ENCODE measurements at regions not wholly inside any gene's neighbourhood (a gene's known extent, or its start where the extent isn't known, plus 50 kb on each side); places are given as distances from the start of the nearest gene placed in this dataset.

- no peak overlapping the region for H3K4me3 ChIP-seq (ENCODE audit: low read depth, low read length)
- no peaks in the 10 kb centered on the region for H3K4me1 ChIP-seq (ENCODE audit: control insufficient read depth, insufficient read depth, low read length)
- H3K9ac ChIP-seq (ENCODE audit: low read length): no peak overlapping the region
- H3K36me3 ChIP-seq (ENCODE audit: control insufficient read depth, insufficient read depth, low read length): no peaks in the 10 kb centered on the region
- no peaks in the 10 kb centered on the region for H3K27me3 ChIP-seq (ENCODE audit: control insufficient read depth, insufficient read depth, low read length)
- no peaks in the 10 kb centered on the region for H3K9me3 ChIP-seq (ENCODE audit: control insufficient read depth, insufficient read depth, low read depth, low read length)
- H3K27ac ChIP-seq (ENCODE audit: low read depth, low read length): no peak overlapping the region
These were observed 377.4 kb downstream of the C12orf50 start for GRCh38 chr12:87651670-87652425.

GRCh38 chr12:87642245-87642644 lies 387.0 kb downstream of the C12orf50 start:
- Histone ChIP-seq H3K4me3 (ENCODE audit: low read depth, low read length) (no peak overlapping the region), H3K4me1 (ENCODE audit: control insufficient read depth, insufficient read depth, low read length) (no peaks in the 10 kb centered on the region; the same call in 1 of the 2 replicates), H3K9ac (ENCODE audit: low read length) (no peak overlapping the region), H3K9me3 (ENCODE audit: control insufficient read depth, insufficient read depth, low read depth, low read length) (no peaks in the 10 kb centered on the region), H3K27me3 (ENCODE audit: control insufficient read depth, insufficient read depth, low read length) (no peaks in the 10 kb centered on the region), H3K27ac (ENCODE audit: low read depth, low read length) (no peak overlapping the region), H3K36me3 (ENCODE audit: control insufficient read depth, insufficient read depth, low read length) (no peaks in the 10 kb centered on the region)

GRCh38 chr12:87618199-87618598 lies 411.0 kb downstream of the C12orf50 start:
- Histone ChIP-seq H3K27me3 (ENCODE audit: control insufficient read depth, insufficient read depth, low read length) (no peaks in the 10 kb centered on the region), H3K4me3 (ENCODE audit: low read depth, low read length) (no peak overlapping the region), H3K4me1 (ENCODE audit: control insufficient read depth, insufficient read depth, low read length) (peaks cover 6% of the 10 kb centered on the region; the same call in 1 of the 2 replicates), H3K36me3 (ENCODE audit: control insufficient read depth, insufficient read depth, low read length) (no peaks in the 10 kb centered on the region), H3K27ac (ENCODE audit: low read depth, low read length) (no peak overlapping the region), H3K9ac (ENCODE audit: low read length) (no peak overlapping the region), H3K9me3 (ENCODE audit: control insufficient read depth, insufficient read depth, low read depth, low read length) (no peaks in the 10 kb centered on the region)

GRCh38 chr12:87612996-87613395 lies 416.2 kb downstream of the C12orf50 start:
- no peaks in the 10 kb centered on the region for H3K27me3 ChIP-seq (ENCODE audit: control insufficient read depth, insufficient read depth, low read length)
- H3K9me3 ChIP-seq (ENCODE audit: control insufficient read depth, insufficient read depth, low read depth, low read length): no peaks in the 10 kb centered on the region
- no peak overlapping the region for H3K4me3 ChIP-seq (ENCODE audit: low read depth, low read length)
- no peak overlapping the region for H3K27ac ChIP-seq (ENCODE audit: low read depth, low read length)
- peaks cover 6% of the 10 kb centered on the region; the same call in 1 of the 2 replicates for H3K4me1 ChIP-seq (ENCODE audit: control insufficient read depth, insufficient read depth, low read length)
- H3K9ac ChIP-seq (ENCODE audit: low read length): no peak overlapping the region
- no peaks in the 10 kb centered on the region for H3K36me3 ChIP-seq (ENCODE audit: control insufficient read depth, insufficient read depth, low read length)

GRCh38 chr12:87608321-87608720 lies 420.9 kb downstream of the C12orf50 start:
- Histone ChIP-seq H3K4me1 (ENCODE audit: control insufficient read depth, insufficient read depth, low read length) (no peaks in the 10 kb centered on the region; the same call in 1 of the 2 replicates), H3K9ac (ENCODE audit: low read length) (no peak overlapping the region), H3K27ac (ENCODE audit: low read depth, low read length) (no peak overlapping the region), H3K9me3 (ENCODE audit: control insufficient read depth, insufficient read depth, low read depth, low read length) (no peaks in the 10 kb centered on the region; the same call in 1 of the 2 replicates), H3K36me3 (ENCODE audit: control insufficient read depth, insufficient read depth, low read length) (no peaks in the 10 kb centered on the region), H3K4me3 (ENCODE audit: low read depth, low read length) (no peak overlapping the region), H3K27me3 (ENCODE audit: control insufficient read depth, insufficient read depth, low read length) (no peaks in the 10 kb centered on the region)

GRCh38 chr12:87603727-87604126 lies 425.5 kb downstream of the C12orf50 start:
- Histone ChIP-seq H3K9me3 (ENCODE audit: control insufficient read depth, insufficient read depth, low read depth, low read length) (no peaks in the 10 kb centered on the region; the same call in 1 of the 2 replicates), H3K36me3 (ENCODE audit: control insufficient read depth, insufficient read depth, low read length) (no peaks in the 10 kb centered on the region), H3K27ac (ENCODE audit: low read depth, low read length) (no peak overlapping the region), H3K4me1 (ENCODE audit: control insufficient read depth, insufficient read depth, low read length) (no peaks in the 10 kb centered on the region; the same call in 1 of the 2 replicates), H3K27me3 (ENCODE audit: control insufficient read depth, insufficient read depth, low read length) (no peaks in the 10 kb centered on the region), H3K9ac (ENCODE audit: low read length) (no peak overlapping the region), H3K4me3 (ENCODE audit: low read depth, low read length) (no peak overlapping the region)

GRCh38 chr12:87599459-87599858 lies 429.7 kb downstream of the C12orf50 start:
- Histone ChIP-seq H3K36me3 (ENCODE audit: control insufficient read depth, insufficient read depth, low read length) (no peaks in the 10 kb centered on the region), H3K4me1 (ENCODE audit: control insufficient read depth, insufficient read depth, low read length) (no peaks in the 10 kb centered on the region), H3K9ac (ENCODE audit: low read length) (no peak overlapping the region), H3K9me3 (ENCODE audit: control insufficient read depth, insufficient read depth, low read depth, low read length) (no peaks in the 10 kb centered on the region; the same call in 1 of the 2 replicates), H3K27ac (ENCODE audit: low read depth, low read length) (no peak overlapping the region), H3K4me3 (ENCODE audit: low read depth, low read length) (no peak overlapping the region), H3K27me3 (ENCODE audit: control insufficient read depth, insufficient read depth, low read length) (no peaks in the 10 kb centered on the region)

GRCh38 chr12:87597114-87597513 lies 432.1 kb downstream of the C12orf50 start:
- H3K27ac ChIP-seq (ENCODE audit: low read depth, low read length): no peak overlapping the region
- H3K36me3 ChIP-seq (ENCODE audit: control insufficient read depth, insufficient read depth, low read length): no peaks in the 10 kb centered on the region
- no peak overlapping the region for H3K9ac ChIP-seq (ENCODE audit: low read length)
- H3K27me3 ChIP-seq (ENCODE audit: control insufficient read depth, insufficient read depth, low read length): no peaks in the 10 kb centered on the region
- H3K4me1 ChIP-seq (ENCODE audit: control insufficient read depth, insufficient read depth, low read length): no peaks in the 10 kb centered on the region
- H3K9me3 ChIP-seq (ENCODE audit: control insufficient read depth, insufficient read depth, low read depth, low read length): no peaks in the 10 kb centered on the region
- H3K4me3 ChIP-seq (ENCODE audit: low read depth, low read length): no peak overlapping the region

- H3K27ac ChIP-seq (ENCODE audit: low read depth, low read length): no peak overlapping the region
- no peaks in the 10 kb centered on the region for H3K36me3 ChIP-seq (ENCODE audit: control insufficient read depth, insufficient read depth, low read length)
- no peaks in the 10 kb centered on the region for H3K9me3 ChIP-seq (ENCODE audit: control insufficient read depth, insufficient read depth, low read depth, low read length)
- H3K9ac ChIP-seq (ENCODE audit: low read length): no peak overlapping the region
- no peaks in the 10 kb centered on the region for H3K27me3 ChIP-seq (ENCODE audit: control insufficient read depth, insufficient read depth, low read length)
- H3K4me1 ChIP-seq (ENCODE audit: control insufficient read depth, insufficient read depth, low read length): no peaks in the 10 kb centered on the region
- H3K4me3 ChIP-seq (ENCODE audit: low read depth, low read length): no peak overlapping the region
These were observed 432.6 kb downstream of the C12orf50 start for GRCh38 chr12:87596636-87597035.

- no peak overlapping the region for H3K4me3 ChIP-seq (ENCODE audit: low read depth, low read length)
- H3K27me3 ChIP-seq (ENCODE audit: control insufficient read depth, insufficient read depth, low read length): no peaks in the 10 kb centered on the region
- no peak overlapping the region for H3K9ac ChIP-seq (ENCODE audit: low read length)
- no peaks in the 10 kb centered on the region for H3K36me3 ChIP-seq (ENCODE audit: control insufficient read depth, insufficient read depth, low read length)
- H3K9me3 ChIP-seq (ENCODE audit: control insufficient read depth, insufficient read depth, low read depth, low read length): no peaks in the 10 kb centered on the region
- no peaks in the 10 kb centered on the region for H3K4me1 ChIP-seq (ENCODE audit: control insufficient read depth, insufficient read depth, low read length)
- no peak overlapping the region for H3K27ac ChIP-seq (ENCODE audit: low read depth, low read length)
These were observed 433.1 kb downstream of the C12orf50 start for GRCh38 chr12:87596134-87596533.

GRCh38 chr12:87585882-87586557 lies 443.2 kb downstream of the C12orf50 start:
- Histone ChIP-seq H3K9ac (ENCODE audit: low read length) (no peak overlapping the region), H3K27me3 (ENCODE audit: control insufficient read depth, insufficient read depth, low read length) (no peaks in the 10 kb centered on the region), H3K9me3 (ENCODE audit: control insufficient read depth, insufficient read depth, low read depth, low read length) (peaks cover 7% of the 10 kb centered on the region; the same call in 1 of the 2 replicates), H3K4me1 (ENCODE audit: control insufficient read depth, insufficient read depth, low read length) (no peaks in the 10 kb centered on the region), H3K4me3 (ENCODE audit: low read depth, low read length) (no peak overlapping the region), H3K36me3 (ENCODE audit: control insufficient read depth, insufficient read depth, low read length) (no peaks in the 10 kb centered on the region), H3K27ac (ENCODE audit: low read depth, low read length) (no peak overlapping the region)

Data from HUES6 (cell line).